ENCODE measurements at regions not wholly inside any gene's neighbourhood (a gene's known extent, or its start where the extent isn't known, plus 50 kb on each side); places are given as distances from the start of the nearest gene placed in this dataset.

- no peaks in the 10 kb centered on the region for H3K9me3 ChIP-seq (replicated peaks in 1 of 11)
- no peak for TF ChIP-seq Cebpa-rat (IDR thresholded peaks at IDR 0.05)
- H3K4me3 ChIP-seq, result no peak overlapping the region
- H3K27ac ChIP-seq, result no peak overlapping the region
- no peak overlapping the region for H3K9ac ChIP-seq
- no peaks in the 10 kb centered on the region for H3K36me3 ChIP-seq
- H3K4me2 ChIP-seq, result peak overlapping the region in 2 of 11 experiments; percentile 12 to 40; a peak in 4 of 22 replicates
- peaks cover 0 to 32% (median 20%) of the 10 kb centered on the region in 10 experiments; a peak in 12 of 20 replicates for H3K4me1 ChIP-seq
- no peaks in the 10 kb centered on the region for H4K20me1 ChIP-seq
- peaks cover 0 to 5% (median 0%) of the 10 kb centered on the region in 11 experiments; a peak in 2 of 22 replicates for H3K27me3 ChIP-seq
Measured at GRCh38 chr2:128379021-128380015, 60.6 kb upstream of the HS6ST1 start.

GRCh38 chr2:128380061-128380889 is 61.6 kb upstream of the HS6ST1 start:
- Histone ChIP-seq H3K36me3 (no peaks in the 10 kb centered on the region), H4K20me1 (no peaks in the 10 kb centered on the region), H3K27me3 (peaks cover 0 to 5% (median 0%) of the 10 kb centered on the region in 11 experiments; a peak in 2 of 22 replicates), H3K9ac (no peak overlapping the region; a peak in 1 of 22 replicates), H3K4me3 (no peak overlapping the region), H3K4me2 (peak overlapping the region in 6 of 11 experiments; percentile 6 to 34 (median 23); a peak in 8 of 22 replicates), H3K4me1 (peaks cover 0 to 32% (median 20%) of the 10 kb centered on the region in 10 experiments; a peak in 12 of 20 replicates), H3K9me3 (replicated peaks in 1 of 11) (peaks cover 0 to 6% (median 0%) of the 10 kb centered on the region in 11 experiments; a peak in 1 of 22 replicates), H3K27ac (no peak overlapping the region)
- no peak for TF ChIP-seq Cebpa-rat (IDR thresholded peaks at IDR 0.05)

DNA sequence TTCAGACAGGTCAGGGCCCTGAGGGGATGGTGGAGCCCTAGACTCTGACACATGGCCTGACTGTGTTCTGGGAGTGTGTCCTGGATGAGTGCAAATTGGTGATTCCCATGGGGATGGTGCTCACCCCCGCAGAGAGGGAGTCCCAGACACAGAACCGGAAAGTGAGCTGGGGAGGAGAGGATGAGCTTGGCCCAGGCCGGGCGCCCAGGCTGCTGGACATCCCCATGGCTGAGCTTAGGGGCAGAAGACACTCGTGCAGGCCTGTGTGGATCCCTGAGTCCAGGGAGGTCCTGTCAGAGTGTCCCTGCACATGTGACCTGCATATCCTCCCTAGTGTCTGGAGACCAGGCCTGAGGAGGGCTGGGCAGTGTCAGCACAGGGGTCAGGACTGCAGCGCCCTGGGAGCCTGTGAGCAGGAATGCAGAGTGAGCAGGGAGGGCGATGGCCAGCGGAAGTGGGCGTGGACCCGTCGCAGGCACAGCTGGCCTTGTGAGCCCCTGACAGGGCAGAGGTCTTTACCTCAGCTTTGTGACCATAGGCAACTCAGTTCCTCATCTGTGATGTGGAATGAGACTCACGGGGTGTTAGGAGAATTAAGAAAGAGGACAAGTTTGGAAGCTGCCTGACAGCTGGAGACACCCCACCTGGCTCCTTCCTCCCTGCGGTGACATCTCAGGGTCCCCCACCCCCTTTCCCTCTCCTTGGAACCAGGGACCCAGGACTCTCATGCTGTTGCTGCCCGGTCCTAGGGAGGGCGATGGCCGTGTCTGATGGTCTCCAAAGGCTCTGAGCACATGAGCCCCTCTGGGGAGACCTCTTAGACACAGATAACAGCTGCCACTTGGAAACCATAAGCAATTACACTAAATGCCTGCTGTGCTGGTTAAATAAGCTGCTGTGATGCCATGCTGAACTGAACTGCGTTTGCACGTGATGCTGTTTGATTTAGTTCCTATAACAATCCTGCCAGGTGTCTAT is 62.6 kb upstream of the HS6ST1 start:
- Histone ChIP-seq H4K20me1 (no peaks in the 10 kb centered on the region), H3K27me3 (peaks cover 0 to 5% (median 0%) of the 10 kb centered on the region in 11 experiments; a peak in 2 of 22 replicates), H3K4me1 (peaks cover 0 to 32% (median 20%) of the 10 kb centered on the region in 10 experiments; a peak in 12 of 20 replicates), H3K27ac (no peak overlapping the region), H3K4me2 (peak overlapping the region in 8 of 11 experiments; percentile 5 to 34 (median 18); a peak in 10 of 22 replicates), H3K9ac (no peak overlapping the region), H3K9me3 (replicated peaks in 1 of 11) (peaks cover 0 to 6% (median 0%) of the 10 kb centered on the region in 11 experiments; a peak in 3 of 22 replicates), H3K36me3 (no peaks in the 10 kb centered on the region), H3K4me3 (no peak overlapping the region)
- no peak for TF ChIP-seq Cebpa-rat (IDR thresholded peaks at IDR 0.05)

DNA sequence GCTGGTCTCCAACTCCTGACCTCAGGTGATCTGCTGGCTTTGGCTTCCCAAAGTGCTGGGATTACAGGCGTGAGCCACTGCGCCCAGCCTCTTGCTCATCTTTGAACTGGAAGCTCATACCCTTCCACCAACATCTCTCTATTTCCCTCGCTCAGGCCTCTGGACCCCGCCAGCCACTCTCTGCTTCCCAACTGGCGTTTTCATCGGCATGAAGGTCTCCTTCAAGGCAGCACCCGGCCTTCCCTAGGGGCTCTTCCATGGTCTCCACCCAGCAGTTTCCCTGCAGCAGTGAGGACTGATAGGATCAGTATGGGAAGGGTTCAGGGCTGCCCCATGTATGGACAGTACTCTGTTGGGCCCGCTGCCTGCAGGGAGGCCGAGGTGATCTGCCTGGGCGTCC is 65.8 kb upstream of the HS6ST1 start:
- Histone ChIP-seq H3K9me3 (replicated peaks in 1 of 11) (peaks cover 0 to 6% (median 0%) of the 10 kb centered on the region in 11 experiments; a peak in 3 of 22 replicates), H3K4me2 (no peak overlapping the region), H3K27me3 (no peaks in the 10 kb centered on the region), H3K4me3 (no peak overlapping the region), H3K36me3 (no peaks in the 10 kb centered on the region), H4K20me1 (no peaks in the 10 kb centered on the region), H3K9ac (no peak overlapping the region), H3K4me1 (peaks cover 9 to 29% (median 16%) of the 10 kb centered on the region in 10 experiments; a peak in 19 of 20 replicates), H3K27ac (no peak overlapping the region)
- TF ChIP-seq Cebpa-rat (IDR thresholded peaks at IDR 0.05), result no peak

GRCh38 chr2:128384956-128385355 is 66.3 kb upstream of the HS6ST1 start:
- Histone ChIP-seq H3K27me3 (no peaks in the 10 kb centered on the region), H3K36me3 (no peaks in the 10 kb centered on the region), H3K9me3 (replicated peaks in 1 of 11) (peaks cover 0 to 6% (median 0%) of the 10 kb centered on the region in 11 experiments; a peak in 3 of 22 replicates), H3K4me3 (no peak overlapping the region), H4K20me1 (no peaks in the 10 kb centered on the region), H3K4me2 (no peak overlapping the region), H3K27ac (no peak overlapping the region), H3K9ac (no peak overlapping the region), H3K4me1 (peaks cover 9 to 34% (median 21%) of the 10 kb centered on the region in 10 experiments; a peak in 19 of 20 replicates)
- no peak for TF ChIP-seq Cebpa-rat (IDR thresholded peaks at IDR 0.05)

DNA sequence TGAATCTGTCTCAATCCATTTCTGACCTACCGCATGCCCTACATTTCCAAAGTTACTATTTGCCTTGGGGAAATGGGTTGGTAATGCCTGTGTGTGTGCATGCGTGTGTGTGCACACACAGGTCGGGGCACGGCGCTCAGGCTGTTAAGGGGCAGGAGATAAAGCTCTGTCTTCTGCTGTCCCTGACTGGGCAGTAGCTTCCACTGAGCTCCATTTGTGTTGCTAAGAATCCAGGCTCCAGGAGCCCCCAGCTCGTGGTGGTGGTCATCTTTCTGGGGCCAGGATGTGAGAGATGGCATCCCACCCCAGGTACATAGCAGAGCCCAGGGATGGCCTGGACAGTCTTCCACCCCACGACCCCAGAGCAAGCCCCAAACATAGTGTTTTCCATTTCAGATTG is 66.7 kb upstream of the HS6ST1 start:
- no peak overlapping the region for H3K4me2 ChIP-seq
- H3K27me3 ChIP-seq, result no peaks in the 10 kb centered on the region
- H3K9ac ChIP-seq, result no peak overlapping the region
- H3K9me3 ChIP-seq (replicated peaks in 1 of 11), result peaks cover 0 to 6% (median 0%) of the 10 kb centered on the region in 11 experiments; a peak in 3 of 22 replicates
- H3K4me3 ChIP-seq, result no peak overlapping the region
- H3K36me3 ChIP-seq, result no peaks in the 10 kb centered on the region
- H3K27ac ChIP-seq, result no peak overlapping the region
- no peak for TF ChIP-seq Cebpa-rat (IDR thresholded peaks at IDR 0.05)
- H4K20me1 ChIP-seq, result no peaks in the 10 kb centered on the region
- H3K4me1 ChIP-seq, result peaks cover 9 to 39% (median 23%) of the 10 kb centered on the region in 10 experiments; a peak in 19 of 20 replicates

DNA sequence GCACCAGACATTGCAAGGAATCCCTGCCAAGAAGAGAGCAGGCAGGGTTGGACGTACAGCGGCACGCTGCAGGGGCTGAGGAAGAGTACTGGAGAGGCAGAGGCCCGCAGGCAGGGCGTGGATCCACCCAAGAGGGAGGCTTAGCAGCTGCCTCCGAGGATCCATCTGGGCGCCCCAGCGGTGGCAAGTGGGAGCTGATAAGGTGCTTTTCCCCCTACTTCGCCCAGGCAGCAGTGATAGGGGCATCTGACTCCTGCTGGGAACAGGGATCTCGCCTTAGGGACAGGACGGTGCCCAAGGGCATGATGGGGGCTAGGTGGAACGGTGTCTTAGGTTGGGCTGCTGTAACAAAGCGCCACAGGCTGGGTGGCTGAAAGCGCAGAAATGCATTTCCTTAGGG is 67.4 kb upstream of the HS6ST1 start:
- H3K4me3 ChIP-seq, result no peak overlapping the region
- H3K9me3 ChIP-seq (replicated peaks in 1 of 11), result peaks cover 0 to 6% (median 0%) of the 10 kb centered on the region in 11 experiments; a peak in 3 of 22 replicates
- TF ChIP-seq Cebpa-rat (IDR thresholded peaks at IDR 0.05), result no peak
- no peaks in the 10 kb centered on the region for H3K36me3 ChIP-seq
- H3K4me2 ChIP-seq, result no peak overlapping the region
- peaks cover 9 to 34% (median 20%) of the 10 kb centered on the region in 10 experiments; a peak in 19 of 20 replicates for H3K4me1 ChIP-seq
- H3K27ac ChIP-seq, result no peak overlapping the region
- H3K9ac ChIP-seq, result no peak overlapping the region
- H4K20me1 ChIP-seq, result no peaks in the 10 kb centered on the region
- no peaks in the 10 kb centered on the region for H3K27me3 ChIP-seq

All from BLaER1 treated with 17β-estradiol and CSF1 and Interleukin-3, amounts not matched to agents 10 nM and 100 nM (cell line).